WERI-Rb-1 (cell line): ENCODE measurements at regions not wholly inside any gene's neighbourhood (a gene's known extent, or its start where the extent isn't known, plus 50 kb on each side); places are given as distances from the start of the nearest gene placed in this dataset.

Experiments used
- DNase-seq: peaks from one replicate; pipeline ENCODE4 v3.0.0-alpha.2; 2020
- H3K27ac ChIP-seq: fragments of 250-450 bp; sonication (Bioruptor Pico); 2 replicates; pipeline ENCODE4 v1.5.1; 2020; ENCODE audit warnings: mild to moderate bottlenecking, moderate library complexity
- H3K27me3 ChIP-seq: fragments of 250-450 bp; sonication (Bioruptor Pico); 2 replicates; pipeline ENCODE4 v1.5.1; 2021; ENCODE audit warnings: mild to moderate bottlenecking, low read depth, moderate library complexity; ENCODE audit not compliant: insufficient read depth, severe bottlenecking
- H3K36me3 ChIP-seq: fragments of 250-450 bp; sonication (Bioruptor Pico); 2 replicates; pipeline ENCODE4 v1.5.1; 2020; ENCODE audit warnings: mild to moderate bottlenecking, moderate library complexity
- H3K4me3 ChIP-seq: 2 replicates; pipeline ENCODE4 v1.5.1; 2011; ENCODE audit warnings: low read depth, mild to moderate bottlenecking, control low read depth, low read length
- H3K9me3 ChIP-seq: fragments of 250-450 bp; sonication (Bioruptor Pico); 2 replicates; pipeline ENCODE4 v1.5.1; 2021; ENCODE audit warnings: mild to moderate bottlenecking, moderate library complexity; ENCODE audit not compliant: severe bottlenecking
- CTCF ChIP-seq: IDR thresholded peaks from 2 replicates; pipeline ENCODE4 v1.5.1; 2011; ENCODE audit warnings: low read depth, mild to moderate bottlenecking, control low read depth, inconsistent platforms, low read length

GRCh38 chr14:71497645-71498086, 434.6 kb upstream of the RGS6 start:
- Histone ChIP-seq H3K4me3 (no peak overlapping the region), H3K9me3 (no peaks in the 10 kb centered on the region), H3K27me3 (no peaks in the 10 kb centered on the region), H3K27ac (no peak overlapping the region), H3K36me3 (no peaks in the 10 kb centered on the region)
- no peak for DNase-seq
- TF ChIP-seq CTCF, result no peak

- DNase-seq, result no peak
- H3K9me3 ChIP-seq, result no peaks in the 10 kb centered on the region
- no peak for TF ChIP-seq CTCF
- no peak overlapping the region for H3K4me3 ChIP-seq
- H3K27me3 ChIP-seq, result no peaks in the 10 kb centered on the region
- H3K27ac ChIP-seq, result no peak overlapping the region
- H3K36me3 ChIP-seq, result no peaks in the 10 kb centered on the region
Measured at GRCh38 chr14:71498212-71498611, 434.0 kb upstream of the RGS6 start.

GRCh38 chr14:71499018-71499417, 433.2 kb upstream of the RGS6 start:
- Histone ChIP-seq H3K9me3 (no peaks in the 10 kb centered on the region), H3K27me3 (no peaks in the 10 kb centered on the region), H3K36me3 (no peaks in the 10 kb centered on the region), H3K27ac (no peak overlapping the region), H3K4me3 (no peak overlapping the region)
- DNase-seq, result no peak
- TF ChIP-seq CTCF, result no peak

GRCh38 chr14:71507681-71508080, 424.5 kb upstream of the RGS6 start:
- Histone ChIP-seq H3K9me3 (no peaks in the 10 kb centered on the region), H3K4me3 (no peak overlapping the region), H3K36me3 (no peaks in the 10 kb centered on the region), H3K27ac (no peak overlapping the region), H3K27me3 (no peaks in the 10 kb centered on the region)
- no peak for DNase-seq
- no peak for TF ChIP-seq CTCF

- H3K9me3 ChIP-seq, result no peaks in the 10 kb centered on the region
- no peak overlapping the region for H3K4me3 ChIP-seq
- H3K27ac ChIP-seq, result no peak overlapping the region
- no peaks in the 10 kb centered on the region for H3K27me3 ChIP-seq
- peaks cover 4% of the 10 kb centered on the region; the same call in 1 of the 2 replicates for H3K36me3 ChIP-seq
- no peak for TF ChIP-seq CTCF
- no peak for DNase-seq
Measured at GRCh38 chr14:71508901-71509300, 423.3 kb upstream of the RGS6 start.

- Histone ChIP-seq H3K27me3 (no peaks in the 10 kb centered on the region), H3K36me3 (peaks cover 11% of the 10 kb centered on the region), H3K9me3 (no peaks in the 10 kb centered on the region), H3K27ac (no peak overlapping the region), H3K4me3 (no peak overlapping the region)
- no peak for DNase-seq
- no peak for TF ChIP-seq CTCF
Measured at GRCh38 chr14:71511152-71511551, 421.1 kb upstream of the RGS6 start.
